Testis (tissue), 2 donors: ENCODE measurements at regions not wholly inside any gene's neighbourhood (a gene's known extent, or its start where the extent isn't known, plus 50 kb on each side); places are given as distances from the start of the nearest gene placed in this dataset.

Experiments used
- DNase-seq: peaks from one replicate; pipeline ENCODE4 v3.0.0-alpha.2; 2019
- H3K27ac ChIP-seq, 2 donors: fragments of 200-600 bp; sonication (generic); one replicate each; pipeline ENCODE4 v1.5.1; 2019
- H3K27me3 ChIP-seq: fragments of 200-600 bp; sonication (generic); one replicate; pipeline ENCODE4 v1.5.1; 2019
- H3K36me3 ChIP-seq: fragments of 200-600 bp; sonication (generic); one replicate; pipeline ENCODE4 v1.5.1; 2017; ENCODE audit warnings: low read depth; ENCODE audit errors: missing control alignments
- H3K4me1 ChIP-seq: fragments of 200-600 bp; sonication (generic); one replicate; pipeline ENCODE4 v1.5.1; 2019
- H3K4me3 ChIP-seq, 2 donors: fragments of 200-600 bp; sonication (generic); one replicate each; pipeline ENCODE4 v1.5.1; 2017 to 2019
- H3K9me3 ChIP-seq: fragments of 200-600 bp; sonication (generic); one replicate; pipeline ENCODE4 v1.5.1; 2017
- POLR2A ChIP-seq: fragments of 450-650 bp; IDR thresholded peaks from one replicate; pipeline ENCODE4 v1.6.1; 2017; ENCODE audit warnings: antibody characterized with exemption, mild to moderate bottlenecking, moderate library complexity
- WGBS, 2 donors: methylation state at CpG; one replicate each; pipeline ENCODE4 v1.1.5; 2018; 5-methylcytosine and 5-hydroxymethylcytosine counted together
- intact Hi-C: fragments of 100-400 bp; cut with DNase I; formaldehyde crosslinking; loops from one replicate; pipeline ENCODE4 v1.15.1; 2023; ENCODE audit warnings: low total_unique reads
- TF ChIP-seq, protein P1 (sequence below), 3 experiments: fragments of 450-650 bp in 2 of 3; fragments of 200-600 bp in 1 of 3; sonication (generic) in 1 of 3; IDR thresholded peaks; one replicate each; pipeline ENCODE4 v1.5.1; 2016 to 2019; ENCODE audit warnings: antibody characterized with exemption in 3 of 3, mild to moderate bottlenecking in 2 of 3, moderate library complexity in 1 of 3

DNA sequence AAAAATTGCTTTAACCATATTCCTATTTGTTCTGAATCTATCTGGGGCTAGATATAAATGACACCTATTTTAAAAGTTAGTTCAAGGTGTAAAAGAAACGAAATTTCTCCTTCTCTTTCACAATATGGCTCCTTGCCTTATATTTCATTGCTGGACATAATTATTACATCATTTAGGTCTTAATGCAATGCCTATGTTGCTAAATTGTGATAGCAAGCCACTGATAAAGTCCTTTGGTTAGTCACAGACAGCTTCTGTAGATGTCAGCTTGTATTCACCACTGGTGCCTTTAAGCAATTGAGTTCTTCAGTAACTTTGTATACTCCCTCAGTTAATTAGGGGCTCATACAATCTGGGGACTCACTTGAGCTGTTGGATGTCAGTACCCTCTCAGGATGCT lies 1236.6 kb downstream of the GATA3 start:
- Histone ChIP-seq H3K27me3 (no peaks in the 10 kb centered on the region), H3K4me3 (no peak overlapping the region), H3K4me1 (no peaks in the 10 kb centered on the region), H3K9me3 (no peaks in the 10 kb centered on the region), H3K36me3 (no peaks in the 10 kb centered on the region), H3K27ac (no peak overlapping the region)
- WGBS, 2 donors: 79 to 81% methylated on average over 1 of the region's 1 CpG
- TF ChIP-seq POLR2A: no peak
- TF ChIP-seq, protein P1, sequence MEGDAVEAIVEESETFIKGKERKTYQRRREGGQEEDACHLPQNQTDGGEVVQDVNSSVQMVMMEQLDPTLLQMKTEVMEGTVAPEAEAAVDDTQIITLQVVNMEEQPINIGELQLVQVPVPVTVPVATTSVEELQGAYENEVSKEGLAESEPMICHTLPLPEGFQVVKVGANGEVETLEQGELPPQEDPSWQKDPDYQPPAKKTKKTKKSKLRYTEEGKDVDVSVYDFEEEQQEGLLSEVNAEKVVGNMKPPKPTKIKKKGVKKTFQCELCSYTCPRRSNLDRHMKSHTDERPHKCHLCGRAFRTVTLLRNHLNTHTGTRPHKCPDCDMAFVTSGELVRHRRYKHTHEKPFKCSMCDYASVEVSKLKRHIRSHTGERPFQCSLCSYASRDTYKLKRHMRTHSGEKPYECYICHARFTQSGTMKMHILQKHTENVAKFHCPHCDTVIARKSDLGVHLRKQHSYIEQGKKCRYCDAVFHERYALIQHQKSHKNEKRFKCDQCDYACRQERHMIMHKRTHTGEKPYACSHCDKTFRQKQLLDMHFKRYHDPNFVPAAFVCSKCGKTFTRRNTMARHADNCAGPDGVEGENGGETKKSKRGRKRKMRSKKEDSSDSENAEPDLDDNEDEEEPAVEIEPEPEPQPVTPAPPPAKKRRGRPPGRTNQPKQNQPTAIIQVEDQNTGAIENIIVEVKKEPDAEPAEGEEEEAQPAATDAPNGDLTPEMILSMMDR (IDR thresholded peaks at IDR 0.05): no peak
- intact Hi-C loops: no loop called here
- DNase-seq: no peak

DNA sequence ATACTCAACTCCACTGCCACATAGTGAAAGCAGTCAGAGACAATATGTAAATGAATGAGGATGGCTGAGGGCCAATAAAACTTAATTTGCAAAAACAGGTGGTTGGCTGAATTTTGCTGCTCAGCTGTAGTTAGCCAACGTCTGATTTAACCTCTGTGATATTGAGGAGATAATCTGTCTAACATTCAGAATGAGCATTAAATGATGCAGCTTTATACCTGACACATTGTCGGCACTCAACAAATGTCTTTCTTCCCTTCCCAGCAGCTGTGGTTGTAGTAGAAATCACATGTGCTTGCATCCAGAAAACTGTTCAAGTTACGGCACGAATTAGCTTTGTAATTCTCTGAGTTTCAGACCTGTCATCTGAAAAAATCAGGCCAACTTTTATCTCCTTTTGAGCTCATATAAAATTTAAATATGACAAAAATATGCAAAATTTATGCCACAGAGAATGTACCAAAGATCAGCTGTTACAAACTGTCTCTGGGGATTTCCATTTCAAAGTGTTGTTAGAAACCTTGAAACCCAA lies 1239.7 kb downstream of the GATA3 start:
- intact Hi-C loops: no loop called here
- no peak for DNase-seq
- Histone ChIP-seq H3K4me1 (no peaks in the 10 kb centered on the region), H3K9me3 (no peaks in the 10 kb centered on the region), H3K27me3 (no peaks in the 10 kb centered on the region), H3K4me3 (no peak overlapping the region), H3K36me3 (no peaks in the 10 kb centered on the region), H3K27ac (no peak overlapping the region)
- WGBS, 2 donors: 51 to 65% methylated on average over 4 of the region's 4 CpGs
- TF ChIP-seq, protein P1 (IDR thresholded peaks at IDR 0.05): no peak
- no peak for TF ChIP-seq POLR2A

DNA sequence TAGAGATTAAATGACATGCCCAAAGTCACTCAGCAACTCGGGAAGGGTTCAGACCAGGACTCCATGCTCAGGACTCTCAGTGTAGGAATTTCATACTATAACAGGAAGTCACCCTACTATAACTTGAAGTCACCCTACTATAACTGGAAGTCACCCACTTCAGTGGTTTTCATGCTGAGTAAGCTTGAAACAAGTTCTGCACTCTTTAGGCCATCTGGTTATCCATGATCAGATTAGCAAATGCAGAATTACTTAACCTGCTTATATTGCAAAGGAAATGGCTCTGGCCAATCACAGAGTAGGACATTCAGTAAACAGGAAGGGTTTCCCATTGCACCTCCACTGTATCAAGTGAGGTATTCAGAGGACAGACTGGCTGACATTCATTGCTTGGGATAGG lies 1240.4 kb downstream of the GATA3 start:
- H3K27ac ChIP-seq: no peak overlapping the region
- intact Hi-C loops: no loop called here
- TF ChIP-seq, protein P1 (IDR thresholded peaks at IDR 0.05): no peak
- no peak for TF ChIP-seq POLR2A
- H3K4me1 ChIP-seq: no peaks in the 10 kb centered on the region
- no peak for DNase-seq
- H3K9me3 ChIP-seq: no peaks in the 10 kb centered on the region
- H3K36me3 ChIP-seq: no peaks in the 10 kb centered on the region
- WGBS, 2 donors: 81 to 94% methylated on average over 1 of the region's 1 CpG
- no peaks in the 10 kb centered on the region for H3K27me3 ChIP-seq
- no peak overlapping the region for H3K4me3 ChIP-seq

DNA sequence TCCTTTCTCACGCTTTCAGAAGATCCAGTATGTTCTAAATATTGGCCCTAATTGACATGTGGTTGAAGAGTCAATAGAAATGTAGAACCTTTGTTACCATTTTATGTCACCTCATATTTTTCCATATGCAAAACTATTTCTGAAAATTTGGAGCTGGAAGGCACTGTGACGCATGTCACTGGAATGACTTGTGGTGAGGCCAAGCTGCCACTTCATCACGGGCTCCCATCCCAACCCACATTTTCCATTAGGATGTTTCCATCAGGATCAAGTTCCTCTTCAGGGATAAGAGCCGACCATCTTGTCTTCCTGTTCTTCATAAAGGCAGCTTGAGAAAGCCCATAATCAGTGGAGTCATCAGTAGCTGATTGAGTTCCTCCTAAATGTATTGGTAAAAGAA lies 1241.7 kb downstream of the GATA3 start:
- no peak for DNase-seq
- H3K27me3 ChIP-seq: no peaks in the 10 kb centered on the region
- no peak overlapping the region for H3K4me3 ChIP-seq
- intact Hi-C loops: no loop called here
- H3K27ac ChIP-seq: no peak overlapping the region
- TF ChIP-seq POLR2A: no peak
- TF ChIP-seq, protein P1 (IDR thresholded peaks at IDR 0.05): no peak
- H3K4me1 ChIP-seq: no peaks in the 10 kb centered on the region
- no peaks in the 10 kb centered on the region for H3K36me3 ChIP-seq
- no peaks in the 10 kb centered on the region for H3K9me3 ChIP-seq
- WGBS, 2 donors: 88 to 94% methylated on average over 4 of the region's 4 CpGs

DNA sequence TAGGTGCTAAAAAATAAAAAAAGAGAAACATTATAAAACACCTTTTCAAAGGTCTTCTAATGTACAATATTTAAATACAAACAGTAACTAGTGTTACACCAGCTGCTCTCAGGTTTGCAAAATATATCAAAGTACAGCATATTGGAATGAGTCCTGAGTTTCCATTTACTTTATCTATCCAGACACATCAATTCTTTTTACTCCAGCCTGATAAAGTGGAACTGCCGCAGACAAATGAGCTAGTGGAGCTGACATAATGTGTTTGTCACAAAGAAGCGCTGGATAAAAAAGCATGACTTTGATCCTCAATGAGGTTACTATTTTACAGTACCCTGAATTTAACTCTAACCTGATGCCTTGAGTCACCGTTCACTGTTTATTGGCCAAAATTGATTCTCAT lies 1243.1 kb downstream of the GATA3 start:
- WGBS, 2 donors: 76 to 91% methylated on average over 3 of the region's 3 CpGs
- intact Hi-C loops: no loop called here
- H3K4me3 ChIP-seq: no peak overlapping the region
- no peak overlapping the region for H3K27ac ChIP-seq
- no peaks in the 10 kb centered on the region for H3K4me1 ChIP-seq
- TF ChIP-seq, protein P1 (IDR thresholded peaks at IDR 0.05): no peak
- no peak for TF ChIP-seq POLR2A
- no peaks in the 10 kb centered on the region for H3K27me3 ChIP-seq
- no peak for DNase-seq
- no peaks in the 10 kb centered on the region for H3K36me3 ChIP-seq
- no peaks in the 10 kb centered on the region for H3K9me3 ChIP-seq
